ENCODE measurements at regions not wholly inside any gene's neighbourhood (a gene's known extent, or its start where the extent isn't known, plus 50 kb on each side); places are given as distances from the start of the nearest gene placed in this dataset.
"Not testable (repeated sequence)": the region's sequence is repeated elsewhere in the genome, so short reads cannot be mapped to it uniquely, and the experiment has no call there.

GRCh38 chr14:30373053-30373452, 185.9 kb upstream of the G2E3 start:
- DNase-seq (ENCODE audit: low spot score) = no peak

GRCh38 chr14:30373526-30373925, 185.4 kb upstream of the G2E3 start:
- no peak for DNase-seq (ENCODE audit: low spot score)

- peak; percentile 48 for DNase-seq (ENCODE audit: low spot score)
Measured at GRCh38 chr14:30375296-30375892, 183.6 kb upstream of the G2E3 start.

GRCh38 chr14:30381861-30382480, 177.0 kb upstream of the G2E3 start:
- DNase-seq (ENCODE audit: low spot score) = no peak

- no peak for DNase-seq (ENCODE audit: low spot score)
Measured at GRCh38 chr14:30385925-30386324, 173.0 kb upstream of the G2E3 start.

- no peak for DNase-seq (ENCODE audit: low spot score)
Measured at GRCh38 chr14:30387871-30388270, 171.1 kb upstream of the G2E3 start.

- DNase-seq (ENCODE audit: low spot score) = no peak
Measured at GRCh38 chr14:30389134-30389876, 169.7 kb upstream of the G2E3 start.

GRCh38 chr14:30389877-30390385, 169.0 kb upstream of the G2E3 start:
- no peak for DNase-seq (ENCODE audit: low spot score)

GRCh38 chr14:30395065-30395464, 163.9 kb upstream of the G2E3 start:
- DNase-seq (ENCODE audit: low spot score) = no peak

- no peak for DNase-seq (ENCODE audit: low spot score)
Measured at GRCh38 chr14:30402846-30403245, 156.1 kb upstream of the G2E3 start.

- no peak for DNase-seq (ENCODE audit: low spot score)
Measured at GRCh38 chr14:30403791-30404190, 155.2 kb upstream of the G2E3 start.

GRCh38 chr14:30409508-30410015, 149.4 kb upstream of the G2E3 start:
- DNase-seq (ENCODE audit: low spot score) = not testable (repeated sequence)

- no peak for DNase-seq (ENCODE audit: low spot score)
Measured at GRCh38 chr14:30410986-30411385, 148.0 kb upstream of the G2E3 start.

- DNase-seq (ENCODE audit: low spot score) = not testable (repeated sequence)
Measured at GRCh38 chr14:30413184-30413583, 145.8 kb upstream of the G2E3 start.

GRCh38 chr14:30417121-30417520, 141.8 kb upstream of the G2E3 start:
- no peak for DNase-seq (ENCODE audit: low spot score)

- no peak for DNase-seq (ENCODE audit: low spot score)
Measured at GRCh38 chr14:30417999-30418398, 141.0 kb upstream of the G2E3 start.

GRCh38 chr14:30419037-30419436, 139.9 kb upstream of the G2E3 start:
- no peak for DNase-seq (ENCODE audit: low spot score)

- no peak for DNase-seq (ENCODE audit: low spot score)
Measured at GRCh38 chr14:30420515-30420914, 138.4 kb upstream of the G2E3 start.

- no peak for DNase-seq (ENCODE audit: low spot score)
Measured at GRCh38 chr14:30426463-30426862, 132.5 kb upstream of the G2E3 start.

GRCh38 chr14:30427401-30427800, 131.6 kb upstream of the G2E3 start:
- no peak for DNase-seq (ENCODE audit: low spot score)

GRCh38 chr14:30427846-30428245, 131.1 kb upstream of the G2E3 start:
- no peak for DNase-seq (ENCODE audit: low spot score)

GRCh38 chr14:30431552-30431951, 127.4 kb upstream of the G2E3 start:
- DNase-seq (ENCODE audit: low spot score) = no peak

GRCh38 chr14:30440961-30441360, 118.0 kb upstream of the G2E3 start:
- DNase-seq (ENCODE audit: low spot score) = no peak
